OCI-LY7 (cell line): ENCODE measurements at regions not wholly inside any gene's neighbourhood (a gene's known extent, or its start where the extent isn't known, plus 50 kb on each side); places are given as distances from the start of the nearest gene placed in this dataset.

ENCODE experiments used
- CTCF ChIP-seq: fragments of 200-600 bp; sonication (generic); conservative IDR thresholded peaks from 2 replicates; pipeline ENCODE4 v1.5.1; 2014; ENCODE audit warnings: mild to moderate bottlenecking, antibody characterized with exemption, low read length, moderate library complexity, mixed read lengths
- EZH2phosphoT487 ChIP-seq: fragments of 200-600 bp; sonication (generic); IDR thresholded peaks from 2 replicates; pipeline ENCODE4 v1.6.1; 2018; ENCODE audit warnings: low read depth, borderline replicate concordance, mild to moderate bottlenecking, mixed run types, antibody characterized with exemption, low read length, moderate library complexity, mixed read lengths

DNA sequence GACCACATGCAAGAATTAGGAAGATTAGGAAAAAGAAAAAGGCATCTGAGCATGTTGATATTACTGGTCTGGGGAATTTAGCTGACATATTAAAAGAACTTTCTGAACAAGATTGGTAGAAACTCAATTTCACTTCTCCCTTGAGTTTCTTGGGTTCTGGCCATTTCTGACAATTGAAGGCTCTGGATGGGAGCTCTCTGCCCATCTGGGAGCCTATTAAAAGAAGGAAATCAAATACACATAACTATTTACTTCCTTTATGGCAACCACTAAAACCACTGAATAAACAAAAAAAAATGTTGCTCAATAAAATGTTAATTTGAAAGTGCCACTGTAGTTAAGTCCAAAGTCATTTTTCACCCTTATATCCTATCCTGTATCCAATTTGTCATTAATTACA is 216.8 kb upstream of the HNMT start:
- no peak for TF ChIP-seq CTCF
- no peak for TF ChIP-seq EZH2phosphoT487
